Stimulated activated CD8-positive, alpha-beta memory T cell treated with anti-CD3 and anti-CD28 coated beads, Interleukin-12 subunit alpha, Interleukin-12 subunit beta, amount 100 ng/mL, for 24 hours (primary cell): ENCODE measurements at regions not wholly inside any gene's neighbourhood (a gene's known extent, or its start where the extent isn't known, plus 50 kb on each side); places are given as distances from the start of the nearest gene placed in this dataset.

ENCODE experiments used
- DNase-seq: peaks from one replicate; pipeline ENCODE4 v3.0.0-alpha.2; 2020; ENCODE audit errors: extremely low read depth

DNA sequence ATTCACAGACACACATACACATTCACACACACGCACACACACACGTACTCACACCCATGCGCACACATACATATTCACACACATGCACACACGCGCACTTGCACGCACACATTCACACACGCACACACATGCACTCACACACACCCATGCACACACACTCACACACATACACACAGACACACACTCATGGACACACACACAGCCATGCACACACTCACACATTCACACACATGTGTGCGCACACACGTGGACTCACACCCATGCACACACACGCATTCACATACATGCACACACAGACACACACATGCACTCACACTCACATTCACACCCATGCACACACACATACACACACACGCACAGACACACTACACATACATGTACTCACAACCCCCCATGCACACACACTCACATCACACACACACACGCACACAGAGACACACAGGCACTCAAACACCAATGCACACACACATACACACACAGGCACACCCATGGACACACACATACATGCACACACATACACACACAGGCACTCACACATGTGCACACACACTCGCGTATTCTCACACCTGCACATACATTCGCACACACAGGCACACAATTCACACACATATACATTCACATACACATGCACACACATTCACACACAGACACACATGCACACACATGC is 589.1 kb downstream of the PTPRU start:
- DNase-seq, result no peak

- DNase-seq, result no peak
Measured at GRCh38 chr1:29824511-29825273, 588.4 kb downstream of the PTPRU start.

GRCh38 chr1:29824025-29824424 is 587.7 kb downstream of the PTPRU start:
- no peak for DNase-seq

- no peak for DNase-seq
Measured at GRCh38 chr1:29823561-29823960, 587.2 kb downstream of the PTPRU start.

GRCh38 chr1:29821605-29822004 is 585.3 kb downstream of the PTPRU start:
- DNase-seq, result no peak

GRCh38 chr1:29820401-29820800 is 584.1 kb downstream of the PTPRU start:
- no peak for DNase-seq

DNA sequence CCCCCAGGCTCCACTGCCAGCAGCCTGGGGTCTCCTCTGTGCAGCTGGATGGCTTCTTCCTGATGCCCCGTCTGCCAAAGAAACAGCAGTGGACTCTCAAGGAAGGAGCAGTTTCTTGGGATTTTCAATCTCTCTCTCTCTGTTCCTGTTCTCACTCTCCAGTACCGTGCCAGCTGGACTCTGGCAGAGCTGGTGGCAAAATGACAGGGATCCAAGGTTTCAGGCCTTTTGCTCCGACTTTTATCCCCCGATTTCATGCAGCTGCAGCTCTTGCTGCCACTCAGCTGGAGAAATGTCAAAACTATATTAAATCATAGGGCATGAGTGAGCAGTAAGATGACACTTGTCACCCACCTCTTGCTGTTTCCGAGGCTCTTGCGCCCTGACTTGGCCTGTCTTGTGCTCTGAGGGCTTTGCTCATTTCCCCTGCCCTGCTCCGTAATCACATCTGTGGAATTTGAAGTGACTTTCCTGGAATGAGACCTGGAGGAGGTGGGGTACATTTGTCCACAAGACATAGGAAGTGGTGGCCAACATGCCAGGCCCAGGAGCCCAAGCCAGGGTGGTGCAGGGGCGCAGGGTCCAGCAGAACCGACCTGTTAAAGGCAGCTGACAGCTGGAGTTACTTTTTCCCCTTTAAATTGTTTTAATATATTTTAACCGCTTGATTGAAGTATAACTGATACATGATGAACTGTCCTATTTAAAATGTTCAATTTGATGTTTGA is 576.2 kb downstream of the PTPRU start:
- no peak for DNase-seq

DNA sequence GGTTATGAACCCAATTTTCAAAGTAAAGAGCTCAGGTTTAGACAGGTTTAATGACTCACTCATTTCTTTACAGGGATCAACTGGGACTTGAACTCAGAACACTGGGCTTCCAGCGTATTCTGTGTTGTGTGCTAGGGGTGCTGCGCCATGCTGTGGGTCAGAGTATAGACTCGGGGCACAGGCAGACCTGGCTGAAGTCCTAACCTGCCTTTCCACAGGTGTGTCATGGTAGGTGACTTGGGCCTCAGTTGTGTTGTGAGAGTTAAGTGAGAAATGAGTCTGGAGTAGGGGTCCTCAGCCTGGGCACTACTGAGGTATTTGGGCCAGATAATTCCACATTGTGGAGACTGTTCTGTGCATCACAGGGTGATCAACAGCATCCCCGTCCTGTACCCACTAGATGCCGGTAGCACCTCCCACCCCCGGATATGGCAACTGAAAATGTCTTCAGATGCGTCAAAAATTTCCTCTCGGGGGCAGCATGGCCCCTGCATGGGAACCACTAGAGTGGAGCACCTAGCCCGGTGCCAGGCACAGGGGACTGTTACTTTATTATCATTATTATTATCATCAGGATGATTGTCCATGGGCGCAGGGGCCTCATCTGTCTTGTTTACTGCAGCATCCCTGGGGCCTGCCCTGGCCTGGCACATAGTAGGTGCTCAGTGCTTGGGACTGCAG is 575.5 kb downstream of the PTPRU start:
- no peak for DNase-seq

GRCh38 chr1:29811247-29811646 is 574.9 kb downstream of the PTPRU start:
- DNase-seq, result no peak

DNA sequence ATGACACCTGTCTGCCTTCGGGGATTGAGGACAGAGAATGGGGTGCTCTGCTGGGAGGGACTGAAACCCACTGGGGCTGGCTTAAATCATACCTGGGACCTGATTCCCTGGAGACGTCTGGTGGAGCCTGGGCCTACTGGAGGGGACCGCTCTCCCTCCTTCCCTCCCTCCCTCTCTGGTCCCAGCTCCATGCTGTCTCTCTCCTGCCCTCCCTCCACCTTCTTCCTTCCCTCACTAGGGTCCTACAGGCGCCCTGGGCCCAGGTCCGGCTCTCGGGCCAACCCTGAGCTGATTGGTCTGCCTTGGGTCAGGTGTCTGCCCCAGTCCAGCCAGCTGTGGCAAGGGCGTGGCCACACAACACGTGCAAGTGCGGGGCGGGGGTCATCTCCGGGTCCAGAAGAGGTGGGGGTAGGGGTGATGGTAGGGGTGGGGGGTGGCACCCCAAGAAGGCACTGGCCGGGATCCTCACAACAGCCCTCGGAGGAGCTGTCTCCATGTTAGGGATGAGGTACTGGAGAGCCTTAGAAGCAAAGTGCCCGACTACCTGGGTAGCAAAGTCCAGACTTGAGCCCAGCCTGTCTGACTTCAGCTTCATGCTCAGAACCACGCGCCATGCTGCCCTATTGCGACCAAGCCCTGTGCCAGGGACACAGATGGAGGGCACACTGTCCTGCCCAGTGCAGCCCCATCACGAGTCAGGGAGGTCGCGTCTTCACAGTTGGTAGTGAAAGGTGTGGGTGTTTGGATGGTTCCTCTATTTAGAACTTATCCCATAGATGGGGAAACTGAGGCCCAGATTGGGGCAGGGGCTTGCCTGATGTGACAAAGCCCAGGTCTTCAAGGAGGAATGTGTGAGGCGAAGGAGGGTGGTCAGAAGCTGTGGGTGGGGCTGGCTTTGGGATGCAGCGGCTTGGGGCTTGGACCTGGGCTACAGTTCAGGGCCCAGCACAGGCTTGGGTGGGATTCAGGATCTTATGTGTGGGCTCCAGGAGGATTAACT is 574.1 kb downstream of the PTPRU start:
- DNase-seq, result no peak

- no peak for DNase-seq
Measured at GRCh38 chr1:29809446-29810120, 573.3 kb downstream of the PTPRU start.

DNA sequence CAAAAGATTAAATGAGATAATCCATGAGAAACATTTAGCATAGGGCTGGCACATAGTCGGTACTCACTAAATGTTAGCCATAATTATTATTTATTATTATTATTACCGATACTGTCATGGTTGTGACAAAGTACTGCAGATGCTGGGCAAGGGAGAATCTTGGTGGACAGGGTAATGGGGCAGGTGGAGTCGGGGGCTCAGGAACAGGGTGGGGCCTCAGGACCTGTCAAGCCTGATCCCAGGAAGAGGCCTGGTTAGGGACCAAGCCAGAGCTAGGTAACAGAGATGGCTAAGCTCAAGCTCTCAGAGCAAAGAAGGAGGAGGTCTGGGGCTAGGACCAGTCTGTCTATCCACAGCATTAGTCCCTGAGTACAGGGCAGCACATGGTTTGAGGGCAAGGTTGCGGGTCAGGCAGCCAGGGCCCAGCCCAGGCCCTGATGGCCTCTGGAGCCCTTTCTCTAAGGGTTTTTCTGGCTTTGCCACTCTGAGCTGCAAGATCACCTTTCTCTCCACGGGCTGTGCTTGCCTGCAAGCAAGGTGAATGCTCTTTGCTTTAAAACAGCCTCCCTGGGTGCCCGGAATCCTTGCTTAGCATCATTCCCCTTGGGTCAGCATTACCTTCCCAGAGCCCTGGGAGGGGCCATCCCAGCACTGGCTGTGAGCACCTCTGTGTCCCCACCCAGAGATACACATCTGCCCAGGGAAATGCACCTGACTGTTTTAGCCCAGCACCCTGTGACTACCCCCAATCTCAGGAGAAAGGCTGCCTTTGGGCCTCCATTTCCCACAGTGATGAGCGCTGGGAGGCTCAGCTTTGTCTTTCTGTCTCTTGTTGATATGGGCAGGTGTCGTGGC is 572.0 kb downstream of the PTPRU start:
- no peak for DNase-seq

DNA sequence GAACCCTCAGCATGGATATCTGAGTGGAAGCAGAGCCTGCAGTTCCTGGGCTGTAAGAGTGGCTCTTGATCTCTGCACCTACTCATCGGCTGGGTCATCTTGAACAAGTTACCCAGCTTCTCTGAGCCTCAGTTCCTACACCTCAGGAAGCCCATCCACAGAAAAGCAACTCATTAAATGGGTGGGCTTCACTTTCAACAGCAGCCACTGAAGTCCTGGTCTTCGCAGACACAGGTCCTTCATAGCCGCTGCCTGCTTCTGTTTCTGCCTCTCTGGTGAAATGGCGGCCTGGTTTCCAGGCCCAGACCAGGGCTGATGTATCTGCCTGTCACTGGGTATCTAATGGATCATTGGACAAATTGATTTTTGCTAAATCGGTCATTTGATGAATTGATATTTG is 571.4 kb downstream of the PTPRU start:
- no peak for DNase-seq

DNA sequence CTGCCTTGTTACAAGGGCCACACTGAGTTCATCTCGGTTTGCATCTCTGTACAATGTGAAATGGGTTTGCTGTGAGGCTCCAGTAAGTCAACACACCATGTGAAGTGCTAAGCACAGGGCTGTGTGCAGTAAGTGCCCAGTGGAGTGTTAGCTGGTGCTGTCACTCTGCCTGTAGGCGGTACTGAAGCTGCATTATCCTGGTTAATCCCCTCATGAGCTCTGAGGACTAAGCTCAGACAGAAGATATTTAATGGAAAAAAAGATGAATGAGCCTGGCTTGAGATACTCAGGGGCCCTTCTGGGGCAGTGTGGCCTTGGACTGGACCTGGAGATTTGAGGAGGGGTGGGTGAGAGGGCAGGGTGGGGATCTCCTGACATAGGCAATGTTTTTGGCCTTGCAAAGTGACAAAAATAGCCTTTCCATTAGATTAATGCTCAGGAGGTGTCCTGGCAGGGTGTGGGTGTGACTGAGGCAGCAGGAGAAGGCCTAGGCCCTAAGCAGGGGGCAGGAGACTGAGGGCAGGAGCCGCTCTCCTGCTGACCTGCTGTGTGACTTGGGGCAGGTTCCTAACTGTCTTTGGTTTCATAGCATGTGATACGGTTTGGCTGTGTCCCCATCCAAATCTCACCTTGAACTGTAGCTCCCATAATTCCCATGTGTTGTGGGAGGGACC is 570.5 kb downstream of the PTPRU start:
- no peak for DNase-seq

DNA sequence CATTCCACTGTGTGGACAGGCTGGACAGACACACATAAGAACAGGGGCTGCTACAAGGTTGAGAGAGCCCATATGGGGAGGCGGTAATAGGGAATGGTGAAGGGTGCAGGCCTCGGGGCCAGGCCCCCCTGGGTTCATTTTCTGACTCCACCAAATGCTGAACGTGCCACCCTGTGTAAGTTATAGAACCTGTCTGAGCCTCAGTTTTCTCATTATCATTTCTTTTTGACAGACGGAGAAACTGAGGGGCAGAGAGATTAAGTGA is 569.5 kb downstream of the PTPRU start:
- DNase-seq, result no peak

GRCh38 chr1:29805122-29805895 is 569.0 kb downstream of the PTPRU start:
- no peak for DNase-seq

DNA sequence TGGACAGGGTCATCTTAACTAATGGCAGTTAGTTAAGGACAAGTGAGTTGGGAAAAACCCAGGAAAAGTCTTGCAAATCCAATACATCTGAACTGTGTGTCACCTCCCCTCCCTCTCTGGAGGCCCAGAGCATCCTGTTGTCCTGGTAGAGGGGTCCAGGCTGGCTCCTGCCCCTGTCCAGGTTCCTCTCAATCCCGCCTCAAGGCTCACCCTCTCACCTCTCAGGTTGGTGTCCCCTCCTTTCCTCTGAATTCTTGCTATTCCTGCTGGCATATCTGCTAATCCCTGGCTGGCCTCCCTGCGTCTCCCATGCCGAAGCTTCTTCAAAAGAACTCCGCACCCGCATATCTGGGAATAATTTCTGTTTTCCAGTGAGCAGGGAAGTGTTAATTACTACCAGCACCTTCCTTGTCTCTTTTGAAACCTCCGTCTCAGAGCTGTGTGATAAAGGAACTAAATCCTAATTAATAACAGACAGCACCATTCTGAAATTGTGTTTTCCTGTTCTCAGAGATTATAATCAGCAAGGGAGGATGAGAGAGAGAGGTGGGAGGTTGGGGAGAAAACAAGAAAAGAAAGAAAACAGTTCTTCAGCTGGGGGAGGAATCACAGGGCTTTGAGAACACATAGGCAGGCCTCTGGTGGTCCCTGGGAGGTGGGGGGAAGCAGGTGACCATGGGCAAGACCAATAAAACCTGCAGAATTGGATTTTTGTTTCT is 568.0 kb downstream of the PTPRU start:
- no peak for DNase-seq

DNA sequence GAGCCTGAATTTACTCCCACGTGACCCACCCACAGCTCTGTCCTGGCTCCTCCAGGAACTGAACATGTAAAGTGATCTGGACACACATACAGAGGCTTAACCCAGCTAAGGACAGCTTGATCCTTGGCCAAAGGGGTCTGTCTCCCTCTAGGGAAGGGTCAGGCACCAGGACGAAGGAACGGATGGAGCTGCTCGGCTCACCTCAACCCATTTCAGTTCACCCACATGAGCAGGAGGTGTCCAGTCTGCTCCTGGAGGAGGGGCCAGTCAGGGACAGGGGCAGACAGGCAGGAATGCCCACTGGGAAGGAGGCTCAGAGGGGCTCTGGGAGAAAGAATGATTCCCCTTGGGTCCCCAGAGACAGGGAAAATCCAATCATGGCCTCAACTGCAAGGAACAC is 567.2 kb downstream of the PTPRU start:
- DNase-seq, result no peak
